GM12875 (cell line): ENCODE measurements at regions not wholly inside any gene's neighbourhood (a gene's known extent, or its start where the extent isn't known, plus 50 kb on each side); places are given as distances from the start of the nearest gene placed in this dataset.

Experiments
- H3K4me3 ChIP-seq: one replicate; pipeline ENCODE4 v1.5.1; 2011; ENCODE audit warnings: low read depth, low read length, control low read depth
- CTCF ChIP-seq: IDR thresholded peaks from 2 replicates; pipeline ENCODE4 v1.5.1; 2011; ENCODE audit warnings: low read depth, mild to moderate bottlenecking, control low read depth, inconsistent platforms, low read length, moderate library complexity, borderline replicate concordance; ENCODE audit not compliant: insufficient read depth

- no peak for TF ChIP-seq CTCF
- H3K4me3 ChIP-seq, result no peak overlapping the region
Measured at GRCh38 chr13:99717959-99718674, 216.8 kb downstream of the TM9SF2 start.

- H3K4me3 ChIP-seq, result no peak overlapping the region
- no peak for TF ChIP-seq CTCF
Measured at GRCh38 chr13:99709134-99709533, 207.9 kb downstream of the TM9SF2 start.

- H3K4me3 ChIP-seq, result no peak overlapping the region
- no peak for TF ChIP-seq CTCF
Measured at GRCh38 chr13:99704390-99704789, 203.1 kb downstream of the TM9SF2 start.

GRCh38 chr13:99703908-99704307 lies 202.6 kb downstream of the TM9SF2 start:
- no peak overlapping the region for H3K4me3 ChIP-seq
- TF ChIP-seq CTCF, result no peak

- H3K4me3 ChIP-seq, result no peak overlapping the region
- TF ChIP-seq CTCF, result no peak
Measured at GRCh38 chr13:99702687-99703319, 201.5 kb downstream of the TM9SF2 start.

GRCh38 chr13:99700468-99700867 lies 199.2 kb downstream of the TM9SF2 start:
- no peak for TF ChIP-seq CTCF
- H3K4me3 ChIP-seq, result no peak overlapping the region

GRCh38 chr13:99698816-99699099 lies 197.5 kb downstream of the TM9SF2 start:
- TF ChIP-seq CTCF, result no peak
- no peak overlapping the region for H3K4me3 ChIP-seq
